ENCODE measurements at regions not wholly inside any gene's neighbourhood (a gene's known extent, or its start where the extent isn't known, plus 50 kb on each side); places are given as distances from the start of the nearest gene placed in this dataset.
"Not testable (repeated sequence)": the region's sequence is repeated elsewhere in the genome, so short reads cannot be mapped to it uniquely, and the experiment has no call there.

- intact Hi-C loops (cut with DNase I) = no loop called here
- Histone ChIP-seq H3K27ac (no peak overlapping the region), H3K9me3 (no peaks in the 10 kb centered on the region), H3K4me3 (no peak overlapping the region), H3K27me3 (ENCODE audit: low read depth) (no peaks in the 10 kb centered on the region), H3K36me3 (no peaks in the 10 kb centered on the region), H3K4me1 (no peaks in the 10 kb centered on the region)
- TF ChIP-seq, protein P1, sequence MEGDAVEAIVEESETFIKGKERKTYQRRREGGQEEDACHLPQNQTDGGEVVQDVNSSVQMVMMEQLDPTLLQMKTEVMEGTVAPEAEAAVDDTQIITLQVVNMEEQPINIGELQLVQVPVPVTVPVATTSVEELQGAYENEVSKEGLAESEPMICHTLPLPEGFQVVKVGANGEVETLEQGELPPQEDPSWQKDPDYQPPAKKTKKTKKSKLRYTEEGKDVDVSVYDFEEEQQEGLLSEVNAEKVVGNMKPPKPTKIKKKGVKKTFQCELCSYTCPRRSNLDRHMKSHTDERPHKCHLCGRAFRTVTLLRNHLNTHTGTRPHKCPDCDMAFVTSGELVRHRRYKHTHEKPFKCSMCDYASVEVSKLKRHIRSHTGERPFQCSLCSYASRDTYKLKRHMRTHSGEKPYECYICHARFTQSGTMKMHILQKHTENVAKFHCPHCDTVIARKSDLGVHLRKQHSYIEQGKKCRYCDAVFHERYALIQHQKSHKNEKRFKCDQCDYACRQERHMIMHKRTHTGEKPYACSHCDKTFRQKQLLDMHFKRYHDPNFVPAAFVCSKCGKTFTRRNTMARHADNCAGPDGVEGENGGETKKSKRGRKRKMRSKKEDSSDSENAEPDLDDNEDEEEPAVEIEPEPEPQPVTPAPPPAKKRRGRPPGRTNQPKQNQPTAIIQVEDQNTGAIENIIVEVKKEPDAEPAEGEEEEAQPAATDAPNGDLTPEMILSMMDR (IDR thresholded peaks at IDR 0.05) = no peak
- ATAC-seq = no peak
- no peak for DNase-seq
Measured at GRCh38 chr9:97132865-97133264, 93.9 kb upstream of the CTSV start.

- intact Hi-C loops (cut with DNase I); H3K4me1 ChIP-seq; H3K27me3 ChIP-seq (ENCODE audit: low read depth); ATAC-seq; H3K36me3 ChIP-seq; H3K27ac ChIP-seq; H3K4me3 ChIP-seq; H3K9me3 ChIP-seq; DNase-seq: not testable (repeated sequence)
Measured at GRCh38 chr9:97130864-97131263, 91.9 kb upstream of the CTSV start.

- H3K4me1 ChIP-seq; H3K27ac ChIP-seq; H3K9me3 ChIP-seq; H3K4me3 ChIP-seq; H3K36me3 ChIP-seq; DNase-seq; H3K27me3 ChIP-seq (ENCODE audit: low read depth); intact Hi-C loops (cut with DNase I); ATAC-seq: not testable (repeated sequence)
Measured at GRCh38 chr9:97130387-97130786, 91.4 kb upstream of the CTSV start.

- no peaks in the 10 kb centered on the region for H3K4me1 ChIP-seq
- no peak overlapping the region for H3K4me3 ChIP-seq
- H3K27me3 ChIP-seq (ENCODE audit: low read depth) = no peaks in the 10 kb centered on the region
- no peak for ATAC-seq
- intact Hi-C loops (cut with DNase I) = no loop called here
- H3K9me3 ChIP-seq = no peaks in the 10 kb centered on the region
- no peaks in the 10 kb centered on the region for H3K36me3 ChIP-seq
- no peak for DNase-seq
- TF ChIP-seq, protein P1 (IDR thresholded peaks at IDR 0.05) = no peak
- H3K27ac ChIP-seq = no peak overlapping the region
Measured at GRCh38 chr9:97128919-97129318, 90.0 kb upstream of the CTSV start.

GRCh38 chr9:97124256-97124655, 85.3 kb upstream of the CTSV start:
- TF ChIP-seq, protein P1 (IDR thresholded peaks at IDR 0.05) = no peak
- H3K4me3 ChIP-seq = no peak overlapping the region
- intact Hi-C loops (cut with DNase I) = no loop called here
- H3K4me1 ChIP-seq = no peaks in the 10 kb centered on the region
- DNase-seq (no peak), ATAC-seq (no peak)
- no peaks in the 10 kb centered on the region for H3K36me3 ChIP-seq
- H3K27me3 ChIP-seq (ENCODE audit: low read depth) = no peaks in the 10 kb centered on the region
- no peaks in the 10 kb centered on the region for H3K9me3 ChIP-seq
- no peak overlapping the region for H3K27ac ChIP-seq

GRCh38 chr9:97110696-97111095, 71.8 kb upstream of the CTSV start:
- TF ChIP-seq, protein P1 (IDR thresholded peaks at IDR 0.05) = no peak
- H3K4me3 ChIP-seq = no peak overlapping the region
- DNase-seq (no peak), ATAC-seq (no peak)
- H3K27ac ChIP-seq = no peak overlapping the region
- H3K9me3 ChIP-seq = no peaks in the 10 kb centered on the region
- no peaks in the 10 kb centered on the region for H3K4me1 ChIP-seq
- no peaks in the 10 kb centered on the region for H3K36me3 ChIP-seq
- intact Hi-C loops (cut with DNase I) = no loop called here
- H3K27me3 ChIP-seq (ENCODE audit: low read depth) = no peaks in the 10 kb centered on the region

DNA sequence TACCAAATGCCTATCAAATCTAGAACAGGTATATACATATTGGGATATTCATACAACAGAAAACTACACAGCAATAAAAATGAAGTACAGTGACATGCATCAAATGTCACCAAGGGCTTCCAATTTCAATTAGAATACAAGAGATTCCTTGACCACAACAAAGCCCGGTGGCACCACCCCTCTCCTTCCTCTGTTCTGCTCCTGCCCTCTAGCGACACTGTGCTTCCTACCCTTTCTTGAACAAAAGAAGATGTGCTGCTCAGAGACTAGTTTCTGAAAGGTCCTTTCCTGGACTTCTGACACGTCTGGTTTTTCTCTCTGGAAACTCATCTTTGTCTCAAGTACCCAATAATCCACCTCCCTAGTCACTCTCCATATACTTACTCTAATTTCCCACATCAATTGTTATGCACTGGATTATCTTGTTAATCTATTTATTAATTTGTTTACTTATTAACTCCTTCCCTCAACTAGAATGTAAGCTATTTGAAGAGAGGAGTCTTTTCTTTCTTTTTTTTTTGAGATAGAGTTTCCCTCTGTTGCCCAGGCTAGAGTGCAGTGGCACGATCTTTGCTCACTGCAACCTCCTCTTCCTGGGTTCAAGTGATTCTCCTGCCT, 70.4 kb upstream of the CTSV start:
- DNase-seq (no peak), ATAC-seq (peak; percentile 47 to 72)
- H3K36me3 ChIP-seq = no peaks in the 10 kb centered on the region
- no peak overlapping the region for H3K4me3 ChIP-seq
- TF ChIP-seq, protein P1 (IDR thresholded peaks at IDR 0.05) = peak; percentile 49
- no peaks in the 10 kb centered on the region for H3K4me1 ChIP-seq
- no peaks in the 10 kb centered on the region for H3K9me3 ChIP-seq
- H3K27me3 ChIP-seq (ENCODE audit: low read depth) = no peaks in the 10 kb centered on the region
- intact Hi-C loops (cut with DNase I) = no loop called here
- no peak overlapping the region for H3K27ac ChIP-seq

DNA sequence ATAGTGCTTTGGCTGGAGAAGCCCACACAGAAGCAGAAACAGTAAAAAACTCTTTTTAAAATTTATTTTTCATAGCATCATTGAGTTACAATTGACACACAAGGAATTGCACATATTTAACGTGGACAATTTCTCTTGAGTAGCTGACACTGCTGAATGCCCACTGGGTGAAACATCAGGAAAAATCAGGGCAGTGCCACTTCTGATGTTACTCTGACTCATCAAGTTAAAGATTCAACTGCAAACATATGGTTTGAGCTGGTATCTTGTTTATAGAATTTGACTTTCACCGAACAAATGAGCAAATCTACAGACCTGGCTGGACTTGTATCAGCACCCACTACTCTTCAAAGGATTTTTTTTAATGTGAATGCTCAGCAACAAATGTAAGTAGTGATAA, 66.3 kb upstream of the CTSV start:
- H3K36me3 ChIP-seq; H3K27me3 ChIP-seq (ENCODE audit: low read depth); H3K4me1 ChIP-seq; H3K4me3 ChIP-seq; H3K27ac ChIP-seq; DNase-seq; ATAC-seq; H3K9me3 ChIP-seq; intact Hi-C loops (cut with DNase I): not testable (repeated sequence)

DNA sequence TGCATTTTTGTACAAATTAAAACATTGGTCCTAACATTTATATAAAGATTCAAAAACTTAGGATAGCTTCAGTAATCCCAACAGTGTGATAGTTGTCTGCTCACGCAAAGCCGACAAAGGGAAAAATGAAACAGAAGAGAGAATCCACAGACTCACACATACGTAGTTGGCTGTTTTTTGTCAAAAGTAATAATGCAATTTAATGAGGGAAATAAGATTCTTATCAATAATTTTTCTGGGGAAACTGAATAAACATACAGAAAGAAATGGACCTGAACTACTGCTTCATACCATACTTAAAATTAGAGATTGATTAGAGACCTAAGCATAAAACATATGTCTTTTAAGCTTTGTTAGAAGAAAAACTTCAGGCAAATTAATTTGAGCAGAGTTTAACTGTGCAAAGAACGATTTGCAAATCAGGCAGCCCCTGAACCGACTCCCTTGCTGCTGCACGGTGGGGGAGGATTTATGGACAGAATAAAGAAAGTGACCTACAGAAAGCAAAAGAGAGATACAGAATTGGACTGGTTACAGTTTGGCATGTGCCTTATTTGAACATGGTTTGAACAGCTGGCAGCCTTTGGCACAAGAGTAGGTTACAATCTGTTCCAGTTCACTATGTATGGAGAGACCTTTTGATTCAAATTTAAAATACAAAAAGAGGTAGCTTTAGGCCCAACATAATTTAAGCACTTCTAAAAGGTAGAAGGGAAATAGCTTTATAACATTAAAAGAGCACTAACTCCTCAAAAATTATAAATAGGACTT, 64.9 kb upstream of the CTSV start:
- ATAC-seq; DNase-seq; H3K9me3 ChIP-seq; intact Hi-C loops (cut with DNase I); H3K4me3 ChIP-seq; H3K27ac ChIP-seq; H3K36me3 ChIP-seq; H3K4me1 ChIP-seq; H3K27me3 ChIP-seq (ENCODE audit: low read depth): not testable (repeated sequence)
